ENCODE measurements at regions not wholly inside any gene's neighbourhood (a gene's known extent, or its start where the extent isn't known, plus 50 kb on each side); places are given as distances from the start of the nearest gene placed in this dataset.

DNA sequence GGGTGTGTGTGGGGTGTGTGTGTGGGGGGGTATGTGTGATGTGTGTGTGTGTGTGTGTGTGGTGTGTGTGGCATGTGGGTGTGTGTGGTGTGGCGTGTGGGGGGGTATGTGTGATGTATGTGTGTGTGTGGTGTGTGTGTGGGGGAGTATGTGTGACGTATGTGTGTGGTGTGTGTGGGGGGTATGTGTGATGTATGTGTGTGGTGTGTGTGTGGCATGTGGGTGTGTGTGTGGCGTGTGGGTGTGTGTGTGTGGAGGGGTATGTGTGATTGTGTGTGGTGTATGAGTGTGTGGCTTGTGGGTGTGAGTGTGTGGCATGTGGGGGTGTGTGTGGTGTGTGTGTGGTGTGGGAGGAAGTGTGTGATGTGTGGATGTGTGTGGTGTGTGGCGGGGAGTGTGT lies 442.3 kb downstream of the PREX1 start:
- no peaks in the 10 kb centered on the region for H3K4me1 ChIP-seq (ENCODE audit: control insufficient read depth in 1 of 2, insufficient read depth in 2 of 2, low read length in 2 of 2)
- no peak overlapping the region for H3K9ac ChIP-seq (ENCODE audit: low read depth in 1 of 2, low read length in 2 of 2)
- H3K36me3 ChIP-seq (ENCODE audit: control insufficient read depth in 1 of 2, insufficient read depth in 2 of 2, low read length in 2 of 2) = no peaks in the 10 kb centered on the region
- no peaks in the 10 kb centered on the region for H3K9me3 ChIP-seq (ENCODE audit: control insufficient read depth in 1 of 2, low read length in 2 of 2)
- H3K4me3 ChIP-seq (ENCODE audit: low read depth in 1 of 2, low read length in 2 of 2) = no peak overlapping the region
- no peak overlapping the region for H3K27ac ChIP-seq (ENCODE audit: low read depth, low read length)
- H3K27me3 ChIP-seq (ENCODE audit: control insufficient read depth in 1 of 2, insufficient read depth in 2 of 2, low read length in 2 of 2) = no peaks in the 10 kb centered on the region

DNA sequence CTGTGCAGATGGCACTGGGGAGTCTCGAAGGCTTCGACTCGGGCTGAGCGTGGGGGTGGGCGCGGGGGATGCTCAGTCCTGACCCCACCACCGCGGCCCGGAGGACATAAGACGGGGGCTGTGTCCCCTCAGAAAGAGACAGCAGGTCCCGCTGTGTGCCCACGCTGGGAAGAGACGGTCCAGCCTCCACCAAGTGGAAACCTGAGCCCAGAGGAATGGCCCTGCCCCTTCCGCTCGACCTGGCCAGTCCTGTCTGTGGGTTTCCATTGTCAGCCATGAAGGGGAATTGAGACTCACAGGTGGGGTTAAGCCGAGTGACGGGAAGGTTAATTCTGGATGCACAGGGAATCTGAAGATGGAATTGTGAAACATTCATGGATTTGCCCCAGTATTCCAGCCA lies 442.7 kb downstream of the PREX1 start:
- H3K9me3 ChIP-seq (ENCODE audit: control insufficient read depth in 1 of 2, low read length in 2 of 2) = no peaks in the 10 kb centered on the region
- no peaks in the 10 kb centered on the region for H3K27me3 ChIP-seq (ENCODE audit: control insufficient read depth in 1 of 2, insufficient read depth in 2 of 2, low read length in 2 of 2)
- H3K36me3 ChIP-seq (ENCODE audit: control insufficient read depth in 1 of 2, insufficient read depth in 2 of 2, low read length in 2 of 2) = no peaks in the 10 kb centered on the region
- H3K27ac ChIP-seq (ENCODE audit: low read depth, low read length) = no peak overlapping the region
- H3K4me1 ChIP-seq (ENCODE audit: control insufficient read depth in 1 of 2, insufficient read depth in 2 of 2, low read length in 2 of 2) = no peaks in the 10 kb centered on the region
- no peak overlapping the region for H3K9ac ChIP-seq (ENCODE audit: low read depth in 1 of 2, low read length in 2 of 2)
- no peak overlapping the region for H3K4me3 ChIP-seq (ENCODE audit: low read depth in 1 of 2, low read length in 2 of 2)

DNA sequence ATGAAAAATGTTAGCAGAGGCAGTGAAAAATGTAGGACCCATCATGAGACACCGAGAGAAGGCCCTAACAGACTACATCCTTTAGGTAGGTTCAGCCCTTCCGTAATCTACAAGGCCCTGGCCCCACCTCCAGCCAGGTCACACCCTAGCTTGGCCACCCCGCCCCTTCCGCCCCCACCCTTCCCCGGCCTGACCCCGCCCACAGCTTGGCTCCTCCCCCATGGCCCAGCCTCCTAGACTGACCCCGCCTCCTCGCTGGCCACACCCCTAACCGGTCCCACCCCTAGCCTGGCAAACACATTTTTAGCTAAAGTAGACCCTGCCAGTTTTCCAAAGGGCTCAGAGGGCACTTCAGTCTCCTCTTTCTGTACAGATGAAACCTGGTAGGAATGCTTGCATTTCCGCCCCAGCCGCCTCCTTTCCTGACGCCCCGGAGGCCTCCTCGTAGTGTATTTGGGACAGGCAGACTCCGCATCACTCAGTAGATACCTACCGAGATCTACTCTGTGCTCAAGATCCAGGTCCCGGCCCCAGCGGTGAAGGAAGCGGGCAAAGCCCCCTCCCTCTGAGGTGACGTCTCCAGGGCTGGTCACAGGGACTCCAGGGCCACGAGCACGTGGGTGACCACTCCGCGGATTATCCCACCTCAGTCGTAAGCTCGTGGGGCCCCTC lies 443.5 kb downstream of the PREX1 start:
- Histone ChIP-seq H3K36me3 (ENCODE audit: control insufficient read depth in 1 of 2, insufficient read depth in 2 of 2, low read length in 2 of 2) (no peaks in the 10 kb centered on the region), H3K4me3 (ENCODE audit: low read depth in 1 of 2, low read length in 2 of 2) (no peak overlapping the region), H3K27me3 (ENCODE audit: control insufficient read depth in 1 of 2, insufficient read depth in 2 of 2, low read length in 2 of 2) (no peaks in the 10 kb centered on the region), H3K9me3 (ENCODE audit: control insufficient read depth in 1 of 2, low read length in 2 of 2) (no peaks in the 10 kb centered on the region), H3K27ac (ENCODE audit: low read depth, low read length) (no peak overlapping the region), H3K9ac (ENCODE audit: low read depth in 1 of 2, low read length in 2 of 2) (no peak overlapping the region), H3K4me1 (ENCODE audit: control insufficient read depth in 1 of 2, insufficient read depth in 2 of 2, low read length in 2 of 2) (no peaks in the 10 kb centered on the region)

DNA sequence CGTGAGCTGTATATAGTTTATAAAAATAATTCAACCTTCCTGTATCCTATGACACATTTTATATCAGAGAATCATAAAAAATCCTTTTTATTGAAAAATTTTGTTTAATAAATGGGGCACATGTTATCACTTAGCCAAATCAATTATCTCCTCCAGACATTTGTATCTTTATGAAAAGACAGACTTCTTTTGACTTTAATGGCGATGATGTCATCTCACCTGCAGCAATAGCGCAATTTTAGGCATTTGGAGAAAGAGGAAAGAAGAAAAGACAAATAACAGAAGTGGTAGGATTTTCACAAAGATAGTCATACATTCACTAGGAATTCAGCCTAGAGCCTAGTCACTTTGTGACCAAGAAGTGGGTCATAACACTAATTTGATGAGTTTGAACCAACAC lies 444.5 kb downstream of the PREX1 start:
- no peaks in the 10 kb centered on the region for H3K36me3 ChIP-seq (ENCODE audit: control insufficient read depth in 1 of 2, insufficient read depth in 2 of 2, low read length in 2 of 2)
- no peaks in the 10 kb centered on the region for H3K27me3 ChIP-seq (ENCODE audit: control insufficient read depth in 1 of 2, insufficient read depth in 2 of 2, low read length in 2 of 2)
- H3K9ac ChIP-seq (ENCODE audit: low read depth in 1 of 2, low read length in 2 of 2) = no peak overlapping the region
- H3K4me3 ChIP-seq (ENCODE audit: low read depth in 1 of 2, low read length in 2 of 2) = no peak overlapping the region
- H3K9me3 ChIP-seq (ENCODE audit: control insufficient read depth in 1 of 2, low read length in 2 of 2) = no peaks in the 10 kb centered on the region
- no peak overlapping the region for H3K27ac ChIP-seq (ENCODE audit: low read depth, low read length)
- H3K4me1 ChIP-seq (ENCODE audit: control insufficient read depth in 1 of 2, insufficient read depth in 2 of 2, low read length in 2 of 2) = no peaks in the 10 kb centered on the region

DNA sequence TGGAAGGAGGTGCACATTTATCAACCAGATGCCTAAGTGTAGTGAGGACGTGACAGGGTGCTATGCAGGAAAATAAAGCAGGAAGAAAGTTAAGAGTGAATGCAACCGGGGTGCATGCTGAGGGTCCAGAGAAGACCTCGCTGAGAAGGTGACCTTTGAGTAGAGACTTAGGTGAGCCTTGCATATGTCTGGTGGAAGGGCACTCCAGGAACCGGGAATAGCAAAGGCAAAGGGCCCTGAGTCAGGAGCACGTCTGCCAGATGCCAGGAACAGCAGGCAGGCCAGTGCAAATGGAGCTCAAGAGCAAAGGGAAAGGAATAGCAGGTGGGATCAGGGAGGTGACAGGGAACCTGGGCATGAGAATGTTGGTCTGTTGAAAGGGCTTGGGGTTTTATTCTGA lies 445.5 kb downstream of the PREX1 start:
- no peak overlapping the region for H3K4me3 ChIP-seq (ENCODE audit: low read depth in 1 of 2, low read length in 2 of 2)
- H3K27me3 ChIP-seq (ENCODE audit: control insufficient read depth in 1 of 2, insufficient read depth in 2 of 2, low read length in 2 of 2) = no peaks in the 10 kb centered on the region
- H3K36me3 ChIP-seq (ENCODE audit: control insufficient read depth in 1 of 2, insufficient read depth in 2 of 2, low read length in 2 of 2) = no peaks in the 10 kb centered on the region
- no peaks in the 10 kb centered on the region for H3K9me3 ChIP-seq (ENCODE audit: control insufficient read depth in 1 of 2, low read length in 2 of 2)
- H3K4me1 ChIP-seq (ENCODE audit: control insufficient read depth in 1 of 2, insufficient read depth in 2 of 2, low read length in 2 of 2) = no peaks in the 10 kb centered on the region
- H3K9ac ChIP-seq (ENCODE audit: low read depth in 1 of 2, low read length in 2 of 2) = no peak overlapping the region
- H3K27ac ChIP-seq (ENCODE audit: low read depth, low read length) = no peak overlapping the region

DNA sequence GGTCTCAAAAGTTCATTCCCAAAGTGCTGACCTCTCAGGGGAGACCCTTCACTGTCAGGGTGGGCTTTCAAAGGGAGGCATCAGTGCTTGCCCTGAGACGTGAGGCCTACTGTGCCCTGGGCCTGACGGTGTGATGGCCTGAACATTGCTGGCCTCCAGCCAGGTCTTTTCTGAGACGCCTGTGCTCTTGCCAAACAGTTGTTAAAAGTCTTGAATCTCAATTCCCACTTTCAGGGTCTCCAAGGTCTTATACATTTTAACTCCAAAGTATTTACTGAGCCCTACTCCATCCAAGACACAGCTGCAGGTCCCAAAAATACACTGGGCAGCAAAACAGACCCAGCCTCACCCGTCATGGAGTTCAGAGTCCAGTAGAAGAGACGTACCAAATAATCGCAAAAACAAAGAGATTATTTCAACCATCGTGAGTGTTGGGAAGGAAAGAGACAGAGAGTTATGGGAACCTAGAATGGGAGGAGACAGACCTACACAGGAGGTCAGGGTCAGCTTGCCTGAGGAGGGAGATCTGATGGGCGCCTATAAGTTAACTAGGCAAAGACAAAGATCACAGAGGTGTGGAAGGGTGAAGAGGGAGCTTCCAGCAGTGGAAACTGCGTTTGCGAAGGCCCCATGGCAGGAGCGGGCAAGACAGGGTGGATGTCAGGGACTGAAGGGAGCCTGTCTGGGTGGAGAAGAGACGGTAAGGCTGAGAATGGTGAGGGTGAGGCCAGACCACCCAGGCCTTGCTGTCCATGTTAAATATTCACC lies 446.3 kb downstream of the PREX1 start:
- Histone ChIP-seq H3K9me3 (ENCODE audit: control insufficient read depth in 1 of 2, low read length in 2 of 2) (no peaks in the 10 kb centered on the region), H3K36me3 (ENCODE audit: control insufficient read depth in 1 of 2, insufficient read depth in 2 of 2, low read length in 2 of 2) (no peaks in the 10 kb centered on the region), H3K27me3 (ENCODE audit: control insufficient read depth in 1 of 2, insufficient read depth in 2 of 2, low read length in 2 of 2) (no peaks in the 10 kb centered on the region), H3K4me3 (ENCODE audit: low read depth in 1 of 2, low read length in 2 of 2) (no peak overlapping the region), H3K4me1 (ENCODE audit: control insufficient read depth in 1 of 2, insufficient read depth in 2 of 2, low read length in 2 of 2) (no peaks in the 10 kb centered on the region), H3K9ac (ENCODE audit: low read depth in 1 of 2, low read length in 2 of 2) (no peak overlapping the region), H3K27ac (ENCODE audit: low read depth, low read length) (no peak overlapping the region)

DNA sequence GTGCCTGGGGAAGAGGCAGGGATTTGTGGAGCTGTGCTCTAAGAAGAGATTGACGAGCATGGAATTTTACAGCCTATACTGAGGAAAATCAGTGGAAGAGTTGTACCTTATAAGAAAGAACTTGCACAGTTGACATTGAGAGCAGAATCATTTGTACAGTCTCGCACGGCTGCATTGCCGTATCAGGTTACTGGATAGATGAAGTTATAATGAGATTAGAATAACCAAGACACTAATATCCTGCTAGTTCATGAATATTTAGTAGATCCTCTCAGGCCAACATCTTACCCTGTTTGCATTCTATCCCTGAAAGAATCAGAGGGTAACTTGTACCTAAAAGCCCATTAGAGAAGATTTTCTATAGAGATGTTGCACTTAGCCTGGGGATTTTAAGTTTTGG lies 447.1 kb downstream of the PREX1 start:
- H3K9me3 ChIP-seq (ENCODE audit: control insufficient read depth in 1 of 2, low read length in 2 of 2) = no peaks in the 10 kb centered on the region
- H3K4me1 ChIP-seq (ENCODE audit: control insufficient read depth in 1 of 2, insufficient read depth in 2 of 2, low read length in 2 of 2) = no peaks in the 10 kb centered on the region
- H3K36me3 ChIP-seq (ENCODE audit: control insufficient read depth in 1 of 2, insufficient read depth in 2 of 2, low read length in 2 of 2) = no peaks in the 10 kb centered on the region
- H3K4me3 ChIP-seq (ENCODE audit: low read depth in 1 of 2, low read length in 2 of 2) = no peak overlapping the region
- no peak overlapping the region for H3K9ac ChIP-seq (ENCODE audit: low read depth in 1 of 2, low read length in 2 of 2)
- H3K27me3 ChIP-seq (ENCODE audit: control insufficient read depth in 1 of 2, insufficient read depth in 2 of 2, low read length in 2 of 2) = no peaks in the 10 kb centered on the region
- no peak overlapping the region for H3K27ac ChIP-seq (ENCODE audit: low read depth, low read length)

DNA sequence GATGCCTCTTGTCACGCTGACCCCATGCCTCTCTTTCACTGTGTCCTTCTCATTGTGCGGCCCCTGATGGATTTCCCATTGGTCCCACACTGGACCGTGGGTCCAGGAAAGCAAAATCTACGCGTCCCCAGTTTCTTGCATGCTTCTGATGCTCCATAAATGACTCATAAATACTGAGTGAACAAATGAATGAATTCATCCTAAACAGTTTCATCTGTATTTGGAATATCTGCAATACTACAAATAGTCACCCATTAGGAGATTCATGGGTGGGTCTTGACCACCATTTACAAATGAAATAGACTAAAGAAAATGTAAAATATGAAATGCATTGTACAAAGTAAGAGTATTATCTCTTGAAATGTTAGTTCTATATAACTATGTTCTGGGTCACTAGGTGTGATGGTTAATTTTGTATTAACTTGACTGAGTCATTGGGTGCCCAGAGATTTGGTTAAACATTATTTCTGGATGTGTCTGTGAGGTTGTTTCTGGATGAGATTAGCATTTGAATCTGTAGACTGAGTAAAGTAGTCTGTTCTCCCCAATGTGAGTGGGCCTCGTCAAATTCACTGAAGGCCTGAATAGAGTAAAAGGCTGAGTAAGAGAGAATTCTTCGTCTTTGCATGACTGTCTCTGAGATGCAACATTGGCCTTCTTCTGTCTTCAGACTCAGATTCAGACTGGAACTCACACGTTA lies 448.7 kb downstream of the PREX1 start:
- Histone ChIP-seq H3K27me3 (ENCODE audit: control insufficient read depth in 1 of 2, insufficient read depth in 2 of 2, low read length in 2 of 2) (no peaks in the 10 kb centered on the region), H3K4me1 (ENCODE audit: control insufficient read depth in 1 of 2, insufficient read depth in 2 of 2, low read length in 2 of 2) (no peaks in the 10 kb centered on the region), H3K27ac (ENCODE audit: low read depth, low read length) (no peak overlapping the region), H3K36me3 (ENCODE audit: control insufficient read depth in 1 of 2, insufficient read depth in 2 of 2, low read length in 2 of 2) (no peaks in the 10 kb centered on the region), H3K9me3 (ENCODE audit: control insufficient read depth in 1 of 2, low read length in 2 of 2) (no peaks in the 10 kb centered on the region), H3K4me3 (ENCODE audit: low read depth in 1 of 2, low read length in 2 of 2) (no peak overlapping the region), H3K9ac (ENCODE audit: low read depth in 1 of 2, low read length in 2 of 2) (no peak overlapping the region)

DNA sequence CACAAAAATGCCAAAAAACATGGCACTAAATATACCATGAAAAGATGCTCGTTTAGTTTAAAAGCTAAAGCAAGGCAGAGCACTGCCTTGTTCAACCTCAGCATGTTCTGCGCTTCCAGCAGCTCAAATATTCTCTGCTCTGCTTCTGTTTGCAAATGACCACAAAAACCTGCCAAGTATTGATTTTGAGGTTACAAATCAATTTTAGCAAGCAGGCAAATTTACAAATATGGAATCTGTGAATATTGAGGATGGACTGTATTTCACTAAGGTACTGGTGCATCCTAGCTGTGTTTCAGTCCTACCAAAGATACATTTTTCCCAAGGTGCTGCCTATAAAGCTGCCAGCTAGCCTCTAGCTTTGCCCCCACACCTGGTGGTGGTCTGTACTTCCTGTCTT lies 449.9 kb downstream of the PREX1 start:
- no peaks in the 10 kb centered on the region for H3K36me3 ChIP-seq (ENCODE audit: control insufficient read depth in 1 of 2, insufficient read depth in 2 of 2, low read length in 2 of 2)
- no peaks in the 10 kb centered on the region for H3K27me3 ChIP-seq (ENCODE audit: control insufficient read depth in 1 of 2, insufficient read depth in 2 of 2, low read length in 2 of 2)
- no peaks in the 10 kb centered on the region for H3K9me3 ChIP-seq (ENCODE audit: control insufficient read depth in 1 of 2, low read length in 2 of 2)
- no peak overlapping the region for H3K9ac ChIP-seq (ENCODE audit: low read depth in 1 of 2, low read length in 2 of 2)
- no peak overlapping the region for H3K4me3 ChIP-seq (ENCODE audit: low read depth in 1 of 2, low read length in 2 of 2)
- no peaks in the 10 kb centered on the region for H3K4me1 ChIP-seq (ENCODE audit: control insufficient read depth in 1 of 2, insufficient read depth in 2 of 2, low read length in 2 of 2)
- H3K27ac ChIP-seq (ENCODE audit: low read depth, low read length) = no peak overlapping the region

DNA sequence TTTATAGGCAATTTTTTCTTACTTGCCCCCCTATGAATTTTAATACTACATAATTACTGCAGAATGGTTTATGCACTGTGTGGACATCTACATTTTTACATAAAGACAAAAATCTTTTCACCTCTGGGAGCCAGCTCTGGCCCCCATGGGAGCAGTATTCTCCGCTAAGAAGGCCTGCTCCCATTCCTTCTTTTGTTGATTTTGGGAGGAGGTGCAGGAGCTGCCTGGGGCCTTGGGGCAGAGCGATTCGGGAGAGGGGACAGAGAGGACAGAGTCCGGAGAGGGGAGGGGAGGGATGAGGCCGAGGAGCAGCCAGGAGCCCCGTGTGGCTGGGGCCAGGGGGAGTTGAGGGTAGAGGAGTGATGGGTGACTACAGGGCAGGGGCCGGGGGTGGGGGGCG lies 452.0 kb downstream of the PREX1 start:
- Histone ChIP-seq H3K27me3 (ENCODE audit: control insufficient read depth in 1 of 2, insufficient read depth in 2 of 2, low read length in 2 of 2) (no peaks in the 10 kb centered on the region), H3K9me3 (ENCODE audit: control insufficient read depth in 1 of 2, low read length in 2 of 2) (no peaks in the 10 kb centered on the region), H3K36me3 (ENCODE audit: control insufficient read depth in 1 of 2, insufficient read depth in 2 of 2, low read length in 2 of 2) (no peaks in the 10 kb centered on the region), H3K4me3 (ENCODE audit: low read depth in 1 of 2, low read length in 2 of 2) (no peak overlapping the region), H3K4me1 (ENCODE audit: control insufficient read depth in 1 of 2, insufficient read depth in 2 of 2, low read length in 2 of 2) (no peaks in the 10 kb centered on the region), H3K27ac (ENCODE audit: low read depth, low read length) (no peak overlapping the region), H3K9ac (ENCODE audit: low read depth in 1 of 2, low read length in 2 of 2) (no peak overlapping the region)
